Endodermal cell (in vitro differentiated cells): ENCODE measurements at regions not wholly inside any gene's neighbourhood (a gene's known extent, or its start where the extent isn't known, plus 50 kb on each side); places are given as distances from the start of the nearest gene placed in this dataset.
"Not testable (repeated sequence)": the region's sequence is repeated elsewhere in the genome, so short reads cannot be mapped to it uniquely, and the experiment has no call there.

Source experiments
- DNase-seq: peaks from one replicate; pipeline ENCODE4 v3.0.0-alpha.2; 2017
- H3K27ac ChIP-seq: 2 replicates; pipeline ENCODE4 v1.5.1; 2013; ENCODE audit warnings: mild to moderate bottlenecking, low read depth, low read length, moderate library complexity
- H3K27me3 ChIP-seq: 2 replicates; pipeline ENCODE4 v1.6.1; 2013; ENCODE audit warnings: mild to moderate bottlenecking, low read length, moderate library complexity; ENCODE audit not compliant: insufficient read depth, control insufficient read depth, poor library complexity, severe bottlenecking
- H3K36me3 ChIP-seq: 2 replicates; pipeline ENCODE4 v1.7.0; 2013; ENCODE audit warnings: mild to moderate bottlenecking, low read length, moderate library complexity; ENCODE audit not compliant: control insufficient read depth, insufficient read depth
- H3K4me1 ChIP-seq: one replicate; pipeline ENCODE4 v1.7.0; 2013; ENCODE audit warnings: low read length; ENCODE audit not compliant: control insufficient read depth, insufficient read depth
- H3K4me3 ChIP-seq: 2 replicates; pipeline ENCODE4 v1.5.1; 2013; ENCODE audit warnings: mild to moderate bottlenecking, low read length, moderate library complexity
- H3K9ac ChIP-seq: 2 replicates; pipeline ENCODE4 v1.6.1; 2013; ENCODE audit warnings: mild to moderate bottlenecking, low read length, moderate library complexity; ENCODE audit not compliant: poor library complexity, severe bottlenecking; ENCODE audit errors: extremely low read depth
- H3K9me3 ChIP-seq: 2 replicates; pipeline ENCODE4 v1.6.1; 2013; ENCODE audit warnings: mild to moderate bottlenecking, low read length, moderate library complexity; ENCODE audit not compliant: control insufficient read depth
- H3K27ac Mint-ChIP-seq: 2 replicates; pipeline ENCODE4 v1.8.0; 2020; ENCODE audit warnings: mixed read lengths
- H3K27me3 Mint-ChIP-seq: 2 replicates; pipeline ENCODE4 v1.8.0; 2021; ENCODE audit warnings: mild to moderate bottlenecking, mixed read lengths; ENCODE audit not compliant: insufficient read depth
- H3K36me3 Mint-ChIP-seq: 2 replicates; pipeline ENCODE4 v1.8.0; 2020; ENCODE audit warnings: low read depth, mixed read lengths
- H3K4me1 Mint-ChIP-seq: 2 replicates; pipeline ENCODE4 v1.8.0; 2020; ENCODE audit warnings: mixed read lengths
- H3K4me3 Mint-ChIP-seq: 2 replicates; pipeline ENCODE4 v1.8.0; 2020; ENCODE audit warnings: mild to moderate bottlenecking, moderate library complexity, mixed read lengths
- H3K9me3 Mint-ChIP-seq: 2 replicates; pipeline ENCODE4 v1.8.0; 2020; ENCODE audit warnings: mild to moderate bottlenecking, mixed read lengths
- WGBS, 2 experiments: methylation state at CpG; one replicate each; pipeline versions ENCODE4 v1.1.5 to v1.1.7; 2013; ENCODE audit warnings: missing lambda C conversion rate in 2 of 2, mixed read lengths in 1 of 2; ENCODE audit not compliant: insufficient coverage in 1 of 2, insufficient read length in 1 of 2; 5-methylcytosine and 5-hydroxymethylcytosine counted together
- TF ChIP-seq, protein P1 (sequence below): fragments of 200-600 bp; sonication (generic); conservative IDR thresholded peaks from 2 replicates; pipeline ENCODE4 v1.5.0; 2021; ENCODE audit warnings: antibody characterized with exemption, mild to moderate bottlenecking

- DNase-seq, result no peak
- H3K4me3 ChIP-seq, result no peak overlapping the region
- H3K9ac ChIP-seq, result no peak overlapping the region
- WGBS, 2 experiments, result 85 to 96% methylated on average over 2 to 3 of the region's 3 CpGs
- H3K27ac ChIP-seq, result no peak overlapping the region
- H3K4me1 Mint-ChIP-seq, result no peaks in the 10 kb centered on the region
- no peaks in the 10 kb centered on the region for H3K27me3 ChIP-seq
- H3K27me3 Mint-ChIP-seq, result no peaks in the 10 kb centered on the region
- no peak overlapping the region for H3K4me3 Mint-ChIP-seq
- no peaks in the 10 kb centered on the region for H3K36me3 ChIP-seq
- no peaks in the 10 kb centered on the region for H3K9me3 ChIP-seq
- TF ChIP-seq, protein P1, sequence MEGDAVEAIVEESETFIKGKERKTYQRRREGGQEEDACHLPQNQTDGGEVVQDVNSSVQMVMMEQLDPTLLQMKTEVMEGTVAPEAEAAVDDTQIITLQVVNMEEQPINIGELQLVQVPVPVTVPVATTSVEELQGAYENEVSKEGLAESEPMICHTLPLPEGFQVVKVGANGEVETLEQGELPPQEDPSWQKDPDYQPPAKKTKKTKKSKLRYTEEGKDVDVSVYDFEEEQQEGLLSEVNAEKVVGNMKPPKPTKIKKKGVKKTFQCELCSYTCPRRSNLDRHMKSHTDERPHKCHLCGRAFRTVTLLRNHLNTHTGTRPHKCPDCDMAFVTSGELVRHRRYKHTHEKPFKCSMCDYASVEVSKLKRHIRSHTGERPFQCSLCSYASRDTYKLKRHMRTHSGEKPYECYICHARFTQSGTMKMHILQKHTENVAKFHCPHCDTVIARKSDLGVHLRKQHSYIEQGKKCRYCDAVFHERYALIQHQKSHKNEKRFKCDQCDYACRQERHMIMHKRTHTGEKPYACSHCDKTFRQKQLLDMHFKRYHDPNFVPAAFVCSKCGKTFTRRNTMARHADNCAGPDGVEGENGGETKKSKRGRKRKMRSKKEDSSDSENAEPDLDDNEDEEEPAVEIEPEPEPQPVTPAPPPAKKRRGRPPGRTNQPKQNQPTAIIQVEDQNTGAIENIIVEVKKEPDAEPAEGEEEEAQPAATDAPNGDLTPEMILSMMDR, result no peak
- no peak overlapping the region for H3K27ac Mint-ChIP-seq
- H3K9me3 Mint-ChIP-seq, result no peaks in the 10 kb centered on the region
- H3K36me3 Mint-ChIP-seq, result no peaks in the 10 kb centered on the region
- no peaks in the 10 kb centered on the region for H3K4me1 ChIP-seq
Observed at GRCh38 chr22:25397616-25398015, 166.9 kb upstream of the GRK3 start.

DNA sequence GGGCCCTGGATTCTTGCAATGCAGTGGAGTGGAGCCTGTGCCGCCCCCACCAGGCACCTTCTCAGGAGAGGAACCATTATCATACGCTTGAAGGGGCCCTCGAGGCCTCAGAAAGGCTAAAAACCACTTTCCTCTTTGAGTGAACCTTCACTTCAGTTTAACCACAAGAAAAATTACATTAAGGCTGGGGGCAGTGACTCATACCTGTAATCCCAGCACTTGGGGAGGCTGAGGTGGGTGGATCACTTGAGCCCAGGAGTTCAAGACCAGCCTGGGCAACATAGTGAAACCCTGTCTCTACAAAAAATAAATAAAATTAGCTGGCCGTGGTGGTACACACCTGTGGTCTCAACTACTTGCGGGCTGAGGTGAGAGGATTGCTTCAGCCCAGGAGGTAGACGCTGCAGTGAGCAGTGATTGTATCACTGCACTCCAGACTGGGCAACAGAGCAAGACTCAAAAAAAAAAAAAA, 165.8 kb upstream of the GRK3 start:
- not testable (repeated sequence) for H3K27me3 ChIP-seq, H3K27me3 Mint-ChIP-seq, H3K27ac ChIP-seq, H3K9ac ChIP-seq, H3K36me3 Mint-ChIP-seq, H3K27ac Mint-ChIP-seq, H3K4me3 ChIP-seq, H3K36me3 ChIP-seq, H3K4me3 Mint-ChIP-seq, DNase-seq, H3K9me3 Mint-ChIP-seq, H3K4me1 Mint-ChIP-seq, H3K4me1 ChIP-seq, H3K9me3 ChIP-seq
- WGBS, 2 experiments, result 86 to 93% methylated on average over 3 to 6 of the region's 6 CpGs

DNA sequence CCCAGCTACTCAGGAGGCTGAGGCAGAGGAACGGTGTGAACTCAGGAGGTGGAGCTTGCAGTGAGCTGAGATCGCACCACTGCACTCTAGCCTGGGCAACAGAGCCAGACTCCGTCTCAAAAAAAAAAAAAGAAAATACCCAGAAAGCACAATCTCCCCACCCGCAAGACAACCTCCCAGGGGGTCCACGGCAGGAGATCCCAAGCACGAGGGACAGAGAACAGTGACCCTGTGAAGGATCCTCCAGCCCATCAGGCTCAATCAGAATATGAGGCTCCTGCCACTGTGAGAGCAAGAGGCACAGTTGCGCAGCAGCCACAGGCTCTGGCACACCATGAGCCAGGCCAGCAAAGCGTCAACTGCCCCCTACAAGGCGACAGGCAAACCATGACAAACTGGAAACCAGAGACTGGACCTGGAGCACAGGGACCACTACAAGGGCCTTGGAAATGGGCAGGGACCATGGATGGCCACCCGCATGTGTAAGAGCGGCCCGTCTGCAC, 164.8 kb upstream of the GRK3 start:
- no peak overlapping the region for H3K9ac ChIP-seq
- H3K4me1 Mint-ChIP-seq, result peaks cover 12% of the 10 kb centered on the region
- no peak overlapping the region for H3K27ac ChIP-seq
- no peaks in the 10 kb centered on the region for H3K9me3 ChIP-seq
- H3K27ac Mint-ChIP-seq, result no peak overlapping the region
- H3K36me3 ChIP-seq, result no peaks in the 10 kb centered on the region
- no peak overlapping the region for H3K4me3 Mint-ChIP-seq
- no peaks in the 10 kb centered on the region for H3K4me1 ChIP-seq
- TF ChIP-seq, protein P1, result no peak
- H3K4me3 ChIP-seq, result no peak overlapping the region
- WGBS, 2 experiments, result 84 to 93% methylated on average over 6 to 11 of the region's 12 CpGs
- H3K36me3 Mint-ChIP-seq, result no peaks in the 10 kb centered on the region
- H3K9me3 Mint-ChIP-seq, result no peaks in the 10 kb centered on the region
- H3K27me3 Mint-ChIP-seq, result no peaks in the 10 kb centered on the region
- H3K27me3 ChIP-seq, result no peaks in the 10 kb centered on the region
- DNase-seq, result no peak

- TF ChIP-seq, protein P1, result no peak
- peaks cover 15% of the 10 kb centered on the region for H3K4me1 Mint-ChIP-seq
- H3K27ac Mint-ChIP-seq, result no peak overlapping the region
- no peaks in the 10 kb centered on the region for H3K4me1 ChIP-seq
- WGBS, 2 experiments, result 94 to 100% methylated on average over 5 to 6 of the region's 6 CpGs
- H3K27me3 Mint-ChIP-seq, result peaks cover 5% of the 10 kb centered on the region
- H3K27me3 ChIP-seq, result no peaks in the 10 kb centered on the region
- H3K4me3 Mint-ChIP-seq, result no peak overlapping the region
- H3K36me3 Mint-ChIP-seq, result no peaks in the 10 kb centered on the region
- no peaks in the 10 kb centered on the region for H3K9me3 Mint-ChIP-seq
- no peak overlapping the region for H3K4me3 ChIP-seq
- H3K9ac ChIP-seq, result no peak overlapping the region
- no peak for DNase-seq
- no peaks in the 10 kb centered on the region for H3K36me3 ChIP-seq
- H3K27ac ChIP-seq, result no peak overlapping the region
- no peaks in the 10 kb centered on the region for H3K9me3 ChIP-seq
Observed at GRCh38 chr22:25402160-25402500, 162.3 kb upstream of the GRK3 start.
